Mammary epithelial cell (primary cell): ENCODE measurements at regions not wholly inside any gene's neighbourhood (a gene's known extent, or its start where the extent isn't known, plus 50 kb on each side); places are given as distances from the start of the nearest gene placed in this dataset.

Experiments
- EZH2 ChIP-seq: IDR thresholded peaks from 2 replicates; pipeline ENCODE4 v1.6.1; 2012; ENCODE audit warnings: low read length, inconsistent platforms, borderline replicate concordance
- TF ChIP-seq, protein P1 (sequence below), 2 donors: IDR thresholded peaks in 1 of 2; conservative IDR thresholded peaks in 1 of 2; 2 replicates each; pipeline ENCODE4 v1.5.1; 2011 to 2012; ENCODE audit warnings: inconsistent platforms in 2 of 2, low read length in 2 of 2, mild to moderate bottlenecking in 2 of 2, control low read depth in 1 of 2, low read depth in 1 of 2; ENCODE audit not compliant: insufficient read depth in 1 of 2; ENCODE audit errors: extremely low read depth in 1 of 2

GRCh38 chr2:19246496-19246895, 111.9 kb downstream of the OSR1 start:
- TF ChIP-seq, protein P1, sequence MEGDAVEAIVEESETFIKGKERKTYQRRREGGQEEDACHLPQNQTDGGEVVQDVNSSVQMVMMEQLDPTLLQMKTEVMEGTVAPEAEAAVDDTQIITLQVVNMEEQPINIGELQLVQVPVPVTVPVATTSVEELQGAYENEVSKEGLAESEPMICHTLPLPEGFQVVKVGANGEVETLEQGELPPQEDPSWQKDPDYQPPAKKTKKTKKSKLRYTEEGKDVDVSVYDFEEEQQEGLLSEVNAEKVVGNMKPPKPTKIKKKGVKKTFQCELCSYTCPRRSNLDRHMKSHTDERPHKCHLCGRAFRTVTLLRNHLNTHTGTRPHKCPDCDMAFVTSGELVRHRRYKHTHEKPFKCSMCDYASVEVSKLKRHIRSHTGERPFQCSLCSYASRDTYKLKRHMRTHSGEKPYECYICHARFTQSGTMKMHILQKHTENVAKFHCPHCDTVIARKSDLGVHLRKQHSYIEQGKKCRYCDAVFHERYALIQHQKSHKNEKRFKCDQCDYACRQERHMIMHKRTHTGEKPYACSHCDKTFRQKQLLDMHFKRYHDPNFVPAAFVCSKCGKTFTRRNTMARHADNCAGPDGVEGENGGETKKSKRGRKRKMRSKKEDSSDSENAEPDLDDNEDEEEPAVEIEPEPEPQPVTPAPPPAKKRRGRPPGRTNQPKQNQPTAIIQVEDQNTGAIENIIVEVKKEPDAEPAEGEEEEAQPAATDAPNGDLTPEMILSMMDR (conservative IDR thresholded peaks at IDR 0.05 in 1 of 2, IDR thresholded peaks at IDR 0.05 in 1 of 2; ENCODE audit: extremely low read depth in 1 of 2, insufficient read depth in 1 of 2, low read depth in 1 of 2, low read length in 2 of 2) = no peak
- TF ChIP-seq EZH2 = no peak
